GM21360 (cell line): ENCODE measurements at regions not wholly inside any gene's neighbourhood (a gene's known extent, or its start where the extent isn't known, plus 50 kb on each side); places are given as distances from the start of the nearest gene placed in this dataset.

Source experiments
- ATAC-seq: cut with Tn5 transposase; IDR thresholded peaks from one replicate; pipeline ENCODE4 v1.9.1; 2021; ENCODE audit warnings: mild to moderate bottlenecking, moderate library complexity; ENCODE audit not compliant: unreplicated experiment

DNA sequence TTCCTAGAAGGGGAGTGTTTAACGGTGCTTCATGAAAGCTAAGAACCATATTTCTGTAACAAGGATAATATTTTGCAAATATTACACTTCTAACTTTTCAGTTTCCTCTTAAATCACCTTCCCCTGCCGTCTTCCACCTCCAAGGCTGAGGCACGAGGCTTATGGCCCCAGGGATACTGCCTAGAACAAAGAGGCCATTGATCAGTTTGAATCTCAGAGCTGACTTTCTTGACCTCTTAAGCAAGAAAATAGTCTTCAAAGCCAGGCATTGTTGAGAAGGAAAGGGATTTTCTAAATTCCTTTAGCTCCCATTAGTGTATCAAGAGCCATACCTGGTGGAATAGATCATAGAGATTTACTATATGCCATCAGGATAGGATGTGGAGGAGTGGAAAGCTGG lies 566.2 kb downstream of the BNC2 start:
- no peak for ATAC-seq

- no peak for ATAC-seq
Measured at GRCh38 chr9:16306586-16306985, 563.9 kb downstream of the BNC2 start.

DNA sequence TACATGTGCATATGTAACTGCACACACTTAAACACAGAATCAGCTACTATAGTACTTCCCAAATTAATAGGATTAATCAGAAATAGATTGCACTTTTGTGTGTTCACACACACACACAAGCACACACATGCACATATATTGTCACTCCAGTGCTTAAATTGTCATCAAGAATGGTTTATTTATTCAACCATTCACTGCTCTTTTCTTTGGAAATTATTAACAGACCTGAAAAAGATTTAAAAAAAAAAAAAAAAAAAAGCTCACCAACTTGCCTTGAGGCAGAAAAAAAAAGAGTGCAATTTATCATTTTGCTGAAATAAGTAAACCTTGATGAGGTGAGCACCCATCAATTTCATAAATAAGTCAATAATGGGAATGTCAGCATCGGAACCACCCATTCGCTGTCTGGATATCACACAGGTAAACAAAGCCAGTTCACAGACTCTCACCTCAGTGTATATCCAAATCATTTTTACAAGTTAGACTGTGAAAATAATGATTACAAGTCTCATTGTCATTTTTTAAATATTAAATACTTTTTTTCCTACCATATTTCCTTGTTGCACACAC lies 562.8 kb downstream of the BNC2 start:
- ATAC-seq = no peak

GRCh38 chr9:16308645-16309044 lies 561.8 kb downstream of the BNC2 start:
- ATAC-seq = no peak

- ATAC-seq = no peak
Measured at GRCh38 chr9:16309082-16309468, 561.4 kb downstream of the BNC2 start.

DNA sequence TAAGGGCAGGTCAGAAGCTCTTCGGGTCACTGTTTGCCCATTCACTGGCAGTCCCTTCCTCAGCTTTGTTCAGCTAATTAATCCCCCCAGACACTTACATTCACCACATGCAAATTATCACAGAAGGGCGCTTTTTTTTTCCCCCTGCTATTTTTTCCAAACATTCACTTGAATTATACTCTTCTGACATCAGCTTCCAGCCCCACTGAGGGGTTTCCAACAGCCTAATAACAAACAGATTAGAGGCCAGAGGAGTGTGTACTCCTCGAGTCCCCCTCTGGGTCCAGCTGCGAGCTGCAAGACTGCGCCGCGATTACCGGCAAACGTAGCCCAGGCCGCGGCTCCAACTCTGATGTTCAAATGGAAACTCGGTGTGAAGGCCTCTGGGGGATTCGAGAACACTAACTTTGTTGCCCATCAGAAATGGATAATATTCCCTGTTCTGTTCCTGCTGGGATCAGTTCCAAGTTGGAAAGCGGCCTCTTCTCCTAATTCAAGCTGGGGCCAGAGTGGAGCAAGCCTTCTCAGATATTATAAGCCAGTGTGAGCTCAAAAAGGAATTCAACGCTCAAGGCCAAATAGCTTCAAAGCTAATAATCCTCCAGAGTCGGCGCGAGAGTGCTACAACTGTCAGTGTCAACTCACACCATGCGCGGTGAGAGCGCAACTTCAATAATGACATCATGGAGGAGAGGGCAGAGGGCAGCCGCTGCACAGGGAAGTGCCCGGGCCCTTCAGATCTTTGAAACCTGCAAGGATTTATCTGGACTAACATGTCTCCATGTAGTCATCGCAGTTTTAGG lies 560.8 kb downstream of the BNC2 start:
- ATAC-seq = no peak

DNA sequence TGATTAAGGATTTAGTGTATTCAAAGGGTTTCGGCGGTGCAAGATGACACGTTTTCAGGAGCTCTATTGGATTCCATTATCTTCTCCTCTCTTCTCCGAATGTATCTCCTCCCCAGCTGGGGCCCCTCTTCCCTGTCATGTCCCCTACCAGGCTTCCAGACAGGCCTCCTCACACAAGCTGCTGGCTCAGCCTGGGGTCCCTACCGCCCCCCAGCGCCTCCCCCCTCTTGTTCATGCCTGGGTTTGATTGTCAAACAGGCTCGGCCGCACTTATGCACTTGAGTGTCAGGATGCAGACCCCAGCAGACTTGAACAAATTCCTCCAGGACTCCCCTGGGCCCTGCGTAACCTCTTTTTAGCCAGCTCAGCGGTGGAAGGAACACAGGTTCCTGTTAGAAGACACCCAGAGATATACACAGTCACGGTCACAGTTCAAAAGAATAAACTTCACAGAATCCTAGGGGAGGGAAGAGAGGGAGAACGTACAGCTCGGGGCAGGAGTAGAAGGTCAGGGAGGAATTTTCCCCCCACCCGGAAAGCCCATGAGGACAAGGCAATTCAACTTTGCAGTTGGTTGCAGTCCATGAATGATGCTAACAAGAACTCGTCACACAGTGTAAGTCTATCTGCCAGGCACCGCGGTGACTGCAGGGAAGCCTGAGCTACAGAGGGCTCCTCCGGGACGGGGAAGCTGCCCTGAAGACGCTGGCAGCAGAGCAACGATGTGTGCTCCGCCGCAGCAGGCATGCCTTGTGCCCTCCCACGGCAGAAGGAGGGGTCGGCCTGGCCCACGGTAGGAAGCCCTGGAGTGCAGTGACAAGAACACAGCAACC lies 560.0 kb downstream of the BNC2 start:
- ATAC-seq = no peak

GRCh38 chr9:16312116-16312515 lies 558.4 kb downstream of the BNC2 start:
- ATAC-seq = no peak

GRCh38 chr9:16312962-16313546 lies 557.4 kb downstream of the BNC2 start:
- ATAC-seq = no peak

GRCh38 chr9:16314476-16314875 lies 556.0 kb downstream of the BNC2 start:
- ATAC-seq = no peak

DNA sequence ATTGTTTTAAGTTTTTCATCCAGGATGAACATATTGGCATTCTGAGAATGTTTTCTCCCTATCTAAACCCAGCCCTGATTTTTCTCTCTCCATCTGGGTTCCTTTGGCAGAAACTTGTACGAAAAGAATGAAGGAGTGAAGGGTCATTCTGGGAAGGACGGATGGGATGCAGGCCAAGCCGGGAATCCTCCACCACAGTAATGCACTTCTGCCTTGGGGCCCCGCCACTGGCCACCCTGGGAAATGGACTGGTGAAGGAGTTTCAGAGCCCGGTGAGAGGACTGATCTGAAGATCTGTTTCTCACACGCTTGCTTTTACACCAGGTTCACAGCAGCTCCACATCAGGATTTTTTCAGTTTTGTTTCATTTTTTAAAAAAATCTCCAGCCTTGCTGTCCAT lies 554.8 kb downstream of the BNC2 start:
- ATAC-seq = no peak

GRCh38 chr9:16316456-16316855 lies 554.0 kb downstream of the BNC2 start:
- no peak for ATAC-seq

GRCh38 chr9:16316911-16317817 lies 553.3 kb downstream of the BNC2 start:
- ATAC-seq = no peak

GRCh38 chr9:16318516-16319060 lies 551.9 kb downstream of the BNC2 start:
- ATAC-seq = no peak

GRCh38 chr9:16319646-16320045 lies 550.8 kb downstream of the BNC2 start:
- no peak for ATAC-seq

GRCh38 chr9:16320338-16320902 lies 550.0 kb downstream of the BNC2 start:
- no peak for ATAC-seq

DNA sequence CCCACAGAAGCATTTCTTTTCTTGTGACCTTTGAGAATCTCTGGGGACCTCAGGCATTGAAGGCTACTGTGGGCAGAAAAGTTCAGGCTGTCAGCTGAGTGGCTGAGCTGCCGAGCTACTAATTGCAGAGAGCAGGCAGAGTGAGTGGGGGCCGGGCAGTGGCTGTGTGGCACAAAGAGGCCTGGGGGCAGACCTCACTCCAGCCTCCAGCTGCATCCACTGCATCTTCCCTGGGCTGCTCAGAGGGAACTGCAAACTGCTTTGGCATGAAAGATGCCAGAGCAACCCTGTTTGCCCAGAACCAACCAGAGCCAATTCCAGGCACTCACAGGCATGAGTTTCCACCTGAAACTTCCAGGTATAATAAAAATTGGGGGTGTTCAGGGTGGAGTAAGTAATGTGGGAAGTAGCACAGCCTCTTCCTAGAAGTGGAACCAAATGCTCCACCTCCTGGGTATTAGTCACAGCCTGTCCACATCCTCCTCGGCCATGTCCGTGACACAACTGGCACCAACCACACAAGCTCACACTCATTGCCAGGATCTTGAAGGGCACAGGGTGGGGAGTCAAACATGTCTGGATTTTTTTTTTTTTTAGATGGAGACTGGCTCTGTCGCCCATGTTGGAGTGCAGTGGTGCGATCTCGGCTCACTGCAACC lies 548.9 kb downstream of the BNC2 start:
- no peak for ATAC-seq

DNA sequence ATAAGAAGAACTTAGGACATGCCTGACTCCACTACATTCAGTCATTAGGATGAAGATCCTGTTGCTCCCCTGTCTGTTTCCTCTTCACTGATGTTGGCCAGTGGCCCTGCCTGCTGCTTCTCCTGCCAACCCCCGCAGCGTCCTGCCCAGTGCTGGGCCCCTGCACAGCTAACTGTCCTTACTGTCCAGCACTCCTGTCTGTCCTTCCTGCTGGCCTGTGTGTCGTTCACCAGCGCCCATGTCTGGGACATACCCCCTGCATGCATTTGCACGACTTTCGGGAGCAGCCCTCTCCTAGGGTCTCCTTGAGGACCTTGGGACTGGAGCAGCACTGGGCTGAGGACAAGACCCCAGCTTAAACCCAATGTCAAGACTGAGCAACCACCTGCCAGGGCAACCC lies 547.6 kb downstream of the BNC2 start:
- ATAC-seq = no peak

DNA sequence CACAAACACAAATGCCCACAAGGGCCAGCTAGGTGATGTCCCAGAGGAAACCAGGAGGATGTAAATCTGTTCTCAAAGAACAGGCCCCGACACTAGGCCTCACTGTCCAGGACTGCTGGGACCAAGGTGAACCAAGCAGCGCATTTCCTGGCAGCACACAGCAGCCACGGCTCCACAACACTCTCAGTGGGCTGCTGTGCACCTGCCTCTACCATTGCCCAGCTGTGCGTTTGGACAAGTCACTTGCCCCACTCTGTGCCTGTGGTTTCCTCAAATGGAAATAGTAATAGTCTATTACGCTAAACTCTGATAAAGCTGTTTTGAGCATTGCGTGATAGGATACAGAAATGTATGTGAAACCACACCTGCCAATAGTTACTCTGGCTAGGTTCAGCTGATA lies 544.5 kb downstream of the BNC2 start:
- ATAC-seq = no peak
